ENCODE measurements at regions not wholly inside any gene's neighbourhood (a gene's known extent, or its start where the extent isn't known, plus 50 kb on each side); places are given as distances from the start of the nearest gene placed in this dataset.
"Not testable (repeated sequence)": the region's sequence is repeated elsewhere in the genome, so short reads cannot be mapped to it uniquely, and the experiment has no call there.

- TF ChIP-seq EZH2phosphoT487 (IDR thresholded peaks at IDR 0.05; ENCODE audit: borderline replicate concordance, low read length); CTCF (conservative IDR thresholded peaks at IDR 0.05; ENCODE audit: low read depth, low read length): not testable (repeated sequence)
Observed at GRCh38 chr15:22002711-22003110, 77.6 kb upstream of the OR4M2 start.

Data from PC-3 (cell line).